Keratinocyte (primary cell): ENCODE measurements at regions not wholly inside any gene's neighbourhood (a gene's known extent, or its start where the extent isn't known, plus 50 kb on each side); places are given as distances from the start of the nearest gene placed in this dataset.

Source experiments
- CTCF ChIP-seq, 3 experiments: IDR thresholded peaks in 1 of 3; conservative IDR thresholded peaks in 1 of 3; optimal IDR thresholded peaks in 1 of 3; 2 replicates in 2 of 3; 3 replicates in 1 of 3; pipeline versions ENCODE3 to v1.5.1; 2011; ENCODE audit warnings: low read length in 3 of 3, mild to moderate bottlenecking in 3 of 3, moderate library complexity in 2 of 3, control low read depth in 1 of 3, inconsistent platforms in 1 of 3; ENCODE audit not compliant: insufficient read depth in 2 of 3; ENCODE audit errors: extremely low read depth in 1 of 3
- EZH2 ChIP-seq: IDR thresholded peaks from one replicate; pipeline ENCODE4 v1.6.1; 2012; ENCODE audit warnings: inconsistent platforms, mild to moderate bottlenecking, low read length, moderate library complexity

- TF ChIP-seq CTCF (optimal IDR thresholded peaks at IDR 0.05 in 1 of 3, IDR thresholded peaks at IDR 0.05 in 1 of 3, conservative IDR thresholded peaks at IDR 0.05 in 1 of 3; ENCODE audit: extremely low read depth in 1 of 3, insufficient read depth in 2 of 3, low read length in 3 of 3): no peak
- TF ChIP-seq EZH2: no peak
These were observed 65.8 kb downstream of the NIBAN1 start for GRCh38 chr1:184908506-184908905.
